Right kidney (tissue), 1 donor: ENCODE measurements at regions not wholly inside any gene's neighbourhood (a gene's known extent, or its start where the extent isn't known, plus 50 kb on each side); places are given as distances from the start of the nearest gene placed in this dataset.

Source experiments
- DNase-seq: peaks from one replicate; pipeline ENCODE4 v3.0.0-alpha.2; 2016

GRCh38 chr5:173832386-173832785 lies 55.8 kb upstream of the CPEB4 start:
- no peak for DNase-seq

DNA sequence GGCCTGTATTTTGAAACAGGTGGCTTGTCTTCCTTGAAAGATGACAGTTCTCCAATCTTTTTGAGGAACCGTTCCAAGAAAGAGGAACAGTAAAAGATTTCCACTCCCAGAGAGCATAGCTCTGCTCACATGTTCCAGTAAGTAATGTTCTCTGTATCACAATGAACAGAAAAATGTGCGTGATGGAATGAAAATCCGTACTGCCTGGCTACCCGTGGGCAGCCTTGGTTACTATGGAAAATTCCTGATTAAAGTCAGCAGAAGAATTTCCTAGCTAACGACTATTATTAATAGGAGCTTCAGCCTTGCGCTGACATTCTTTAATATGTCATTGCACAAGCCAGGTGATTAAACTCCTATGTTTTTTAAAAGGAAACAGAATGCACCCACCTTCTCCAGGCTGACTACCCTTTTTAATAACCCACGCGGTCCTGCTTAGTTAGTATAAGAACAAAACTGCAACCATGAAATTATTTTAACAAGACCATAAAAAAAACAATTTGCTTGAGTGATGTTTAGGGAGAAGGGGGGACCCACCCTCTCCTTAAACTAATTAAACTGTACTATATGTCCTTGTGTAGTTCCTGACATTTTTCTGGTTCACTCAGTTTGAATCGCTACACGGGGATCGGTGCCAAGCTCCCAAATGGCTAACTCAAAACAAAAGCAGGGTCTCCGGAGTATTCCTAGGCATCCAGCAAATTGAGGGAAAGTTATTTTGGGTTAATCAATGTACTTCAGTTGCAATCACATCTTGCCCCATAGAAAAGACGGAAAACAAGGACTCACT lies 54.8 kb upstream of the CPEB4 start:
- no peak for DNase-seq

DNA sequence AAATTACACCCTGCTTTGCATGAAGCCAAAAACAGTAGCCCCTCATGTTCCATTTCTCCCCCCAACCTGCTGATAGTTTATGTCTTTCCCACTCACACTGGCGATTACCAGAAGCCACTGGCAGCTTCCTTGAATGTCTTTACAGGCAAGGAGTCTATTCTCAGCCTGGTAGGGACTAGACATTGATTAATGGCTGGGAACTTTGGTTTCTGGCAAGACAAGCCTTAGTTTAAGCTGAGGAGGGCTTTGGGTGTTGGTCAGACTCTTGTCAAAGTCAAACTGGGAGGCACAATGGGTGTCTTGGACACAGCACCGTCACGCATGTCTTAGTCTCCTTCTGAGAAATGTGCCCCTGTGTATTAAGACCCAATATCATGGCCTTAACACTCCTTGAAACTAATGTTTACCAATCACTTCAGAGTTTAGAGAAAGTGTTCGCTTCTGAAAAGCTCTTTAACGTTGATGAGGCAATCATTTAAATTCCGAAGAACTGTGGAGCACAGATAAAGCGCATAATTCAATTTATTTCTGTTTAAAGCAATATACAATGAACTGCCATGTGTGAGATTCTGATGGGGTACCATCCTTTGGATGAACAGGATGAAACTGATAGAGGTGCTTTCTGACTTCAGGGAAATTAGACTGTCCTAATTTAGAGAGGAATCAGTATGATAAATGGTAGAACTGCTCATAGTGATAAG lies 53.9 kb upstream of the CPEB4 start:
- no peak for DNase-seq

DNA sequence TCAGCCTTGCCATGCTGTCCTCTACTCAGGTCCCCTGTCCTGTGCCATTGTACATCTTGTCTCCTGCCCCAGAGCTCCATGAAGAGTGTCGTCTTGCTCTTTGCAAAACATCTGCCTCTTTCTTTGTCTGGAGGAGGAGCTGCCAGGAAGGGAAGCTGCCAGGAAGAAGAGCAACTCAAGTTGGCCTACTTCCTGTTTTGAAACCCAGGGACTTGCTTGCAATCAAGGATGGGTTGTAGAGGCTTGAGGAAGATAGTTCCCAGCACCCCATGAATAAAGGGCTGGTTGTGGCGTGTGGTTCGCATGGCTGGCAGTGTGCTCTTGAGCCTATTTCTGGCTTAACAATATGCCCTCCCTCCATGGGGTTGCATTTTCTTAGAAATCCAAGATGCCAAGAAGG lies 53.0 kb upstream of the CPEB4 start:
- DNase-seq = no peak

GRCh38 chr5:173835661-173836060 lies 52.5 kb upstream of the CPEB4 start:
- DNase-seq = no peak

DNA sequence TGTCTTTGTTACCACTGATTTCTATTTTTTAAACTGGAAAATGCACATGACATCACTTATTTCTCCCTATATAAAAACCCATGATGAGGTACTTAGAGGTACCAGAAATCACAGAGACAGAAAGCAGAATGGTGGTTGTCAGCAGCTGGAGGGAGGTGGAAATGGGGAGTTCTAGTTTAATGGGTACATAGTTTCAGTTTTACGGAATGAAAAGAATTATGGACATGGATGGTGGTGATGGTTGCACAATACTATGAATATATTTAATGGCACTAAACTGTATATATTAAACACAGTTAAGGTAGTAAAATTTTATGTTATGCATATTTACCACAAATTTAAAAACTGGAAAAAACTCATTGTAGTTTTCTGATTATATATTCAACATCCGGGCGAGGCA lies 50.5 kb upstream of the CPEB4 start:
- no peak for DNase-seq
